Panc1 (cell line): ENCODE measurements at regions not wholly inside any gene's neighbourhood (a gene's known extent, or its start where the extent isn't known, plus 50 kb on each side); places are given as distances from the start of the nearest gene placed in this dataset.

Experiments
- ATAC-seq: fragments of 200-7000 bp; cut with Tn5 transposase; 2 replicates; pipeline ENCODE4 v1.9.1; 2020; ENCODE audit warnings: mild to moderate bottlenecking, moderate library complexity
- BruUV-seq: library from RNA; stranded (reverse); fragments of 400-500 nt; replicated peaks from 2 replicates; lab custom pipeline; 2021; lab: Mats Ljungman, UMichigan
- CTCF ChIA-PET: fragments of 300-600 bp; sonication (Branson Sonifier 250); formaldehyde crosslinking; loops from one replicate; lab custom pipeline; 2022; ENCODE audit warnings: antibody characterized with exemption; lab: Charles Lee
- POLR2A ChIA-PET: fragments of 300-600 bp; sonication (Branson Sonifier 250); formaldehyde crosslinking; loops from one replicate; lab custom pipeline; 2022; ENCODE audit warnings: antibody characterized with exemption; lab: Charles Lee
- DNase-seq: peaks from one replicate; pipeline ENCODE4 v3.0.0-alpha.2; 2010; ENCODE audit warnings: low read depth, low spot score
- H3K27ac ChIP-seq: 2 replicates; pipeline ENCODE4 v1.5.1; 2011; ENCODE audit warnings: mild to moderate bottlenecking, low read length, inconsistent platforms
- H3K27me3 ChIP-seq: fragments of 200-500 bp; sonication (Bioruptor generic); 2 replicates; pipeline ENCODE4 v1.6.0; 2014; ENCODE audit warnings: low read length, inconsistent platforms; ENCODE audit not compliant: control insufficient read depth, insufficient read depth
- H3K36me3 ChIP-seq: fragments of 200-500 bp; sonication (Bioruptor generic); 2 replicates; pipeline ENCODE4 v1.5.1; 2014; ENCODE audit warnings: inconsistent platforms, mild to moderate bottlenecking, low read length, moderate library complexity; ENCODE audit not compliant: control insufficient read depth, insufficient read depth
- H3K4me1 ChIP-seq: 2 replicates; pipeline ENCODE4 v1.5.1; 2011; ENCODE audit warnings: inconsistent platforms, mild to moderate bottlenecking, low read length, moderate library complexity; ENCODE audit not compliant: control insufficient read depth, insufficient read depth
- H3K4me3 ChIP-seq, 2 experiments: 2 replicates each; pipeline ENCODE4 v1.5.1; 2011 to 2012; ENCODE audit warnings: low read depth in 2 of 2, low read length in 2 of 2, mild to moderate bottlenecking in 2 of 2, inconsistent platforms in 1 of 2, moderate library complexity in 1 of 2
- H3K9me3 ChIP-seq: fragments of 200-500 bp; sonication (Bioruptor generic); 2 replicates; pipeline ENCODE4 v1.5.1; 2014; ENCODE audit warnings: low read depth, mild to moderate bottlenecking, inconsistent platforms, low read length, moderate library complexity; ENCODE audit not compliant: control insufficient read depth, insufficient read depth
- POLR2AphosphoS5 ChIP-seq: IDR thresholded peaks from 2 replicates; pipeline ENCODE4 v1.6.1; 2012; ENCODE audit warnings: mild to moderate bottlenecking, low read depth, low read length, moderate library complexity
- SIN3A ChIP-seq: IDR thresholded peaks from 2 replicates; pipeline ENCODE4 v1.6.1; 2012; ENCODE audit warnings: low read depth, mild to moderate bottlenecking, low read length, moderate library complexity, borderline replicate concordance; ENCODE audit not compliant: insufficient read depth
- TCF7L2 ChIP-seq: IDR thresholded peaks from 2 replicates; pipeline ENCODE4 v1.6.1; 2011; ENCODE audit warnings: mild to moderate bottlenecking, low read depth, low read length, inconsistent platforms
- in situ Hi-C: cut with HindIII; loops from 2 replicates; pipeline ENCODE4 v1.10.0; 2016; ENCODE audit warnings: low sequenced_read_pairs, low pct_unique_long_range_greater_than_20kb
- intact Hi-C: fragments of 100-400 bp; cut with micrococcal nuclease; formaldehyde crosslinking; loops from one replicate; pipeline ENCODE4 v1.10.0; 2022; ENCODE audit not compliant: unreplicated experiment
- TF ChIP-seq, protein P1 (sequence below), 2 experiments: IDR thresholded peaks; 2 replicates each; pipeline ENCODE4 v1.6.1; 2011 to 2012; ENCODE audit warnings: low read depth in 2 of 2, control low read depth in 1 of 2, low read length in 1 of 2, mild to moderate bottlenecking in 1 of 2, moderate library complexity in 1 of 2; ENCODE audit not compliant: insufficient read depth in 1 of 2
- TF ChIP-seq, protein P2 (sequence below): fragments of 450-650 bp; IDR thresholded peaks from 2 replicates; pipeline ENCODE4 v1.5.1; 2017; ENCODE audit warnings: mild to moderate bottlenecking

GRCh38 chr2:121059651-121060649 is 225.1 kb downstream of the TFCP2L1 start:
- DNase-seq (no peak), ATAC-seq (no peak; the same call in 1 of the 2 replicates)
- POLR2A ChIA-PET = no interaction called here
- CTCF ChIA-PET = no interaction called here
- Histone ChIP-seq H3K27ac (no peak overlapping the region), H3K4me3 (no peak overlapping the region), H3K4me1 (no peaks in the 10 kb centered on the region), H3K9me3 (no peaks in the 10 kb centered on the region), H3K27me3 (no peaks in the 10 kb centered on the region; the same call in 1 of the 2 replicates), H3K36me3 (no peaks in the 10 kb centered on the region)
- intact Hi-C loops = no loop called here
- BruUV-seq = no TSS peak
- in situ Hi-C loops = no loop called here
- TF ChIP-seq SIN3A (no peak), POLR2AphosphoS5 (no peak), TCF7L2 (no peak)
- TF ChIP-seq, protein P1, sequence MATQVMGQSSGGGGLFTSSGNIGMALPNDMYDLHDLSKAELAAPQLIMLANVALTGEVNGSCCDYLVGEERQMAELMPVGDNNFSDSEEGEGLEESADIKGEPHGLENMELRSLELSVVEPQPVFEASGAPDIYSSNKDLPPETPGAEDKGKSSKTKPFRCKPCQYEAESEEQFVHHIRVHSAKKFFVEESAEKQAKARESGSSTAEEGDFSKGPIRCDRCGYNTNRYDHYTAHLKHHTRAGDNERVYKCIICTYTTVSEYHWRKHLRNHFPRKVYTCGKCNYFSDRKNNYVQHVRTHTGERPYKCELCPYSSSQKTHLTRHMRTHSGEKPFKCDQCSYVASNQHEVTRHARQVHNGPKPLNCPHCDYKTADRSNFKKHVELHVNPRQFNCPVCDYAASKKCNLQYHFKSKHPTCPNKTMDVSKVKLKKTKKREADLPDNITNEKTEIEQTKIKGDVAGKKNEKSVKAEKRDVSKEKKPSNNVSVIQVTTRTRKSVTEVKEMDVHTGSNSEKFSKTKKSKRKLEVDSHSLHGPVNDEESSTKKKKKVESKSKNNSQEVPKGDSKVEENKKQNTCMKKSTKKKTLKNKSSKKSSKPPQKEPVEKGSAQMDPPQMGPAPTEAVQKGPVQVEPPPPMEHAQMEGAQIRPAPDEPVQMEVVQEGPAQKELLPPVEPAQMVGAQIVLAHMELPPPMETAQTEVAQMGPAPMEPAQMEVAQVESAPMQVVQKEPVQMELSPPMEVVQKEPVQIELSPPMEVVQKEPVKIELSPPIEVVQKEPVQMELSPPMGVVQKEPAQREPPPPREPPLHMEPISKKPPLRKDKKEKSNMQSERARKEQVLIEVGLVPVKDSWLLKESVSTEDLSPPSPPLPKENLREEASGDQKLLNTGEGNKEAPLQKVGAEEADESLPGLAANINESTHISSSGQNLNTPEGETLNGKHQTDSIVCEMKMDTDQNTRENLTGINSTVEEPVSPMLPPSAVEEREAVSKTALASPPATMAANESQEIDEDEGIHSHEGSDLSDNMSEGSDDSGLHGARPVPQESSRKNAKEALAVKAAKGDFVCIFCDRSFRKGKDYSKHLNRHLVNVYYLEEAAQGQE (IDR thresholded peaks at IDR 0.05; ENCODE audit: insufficient read depth in 1 of 2, low read depth in 2 of 2, low read length in 1 of 2) = no peak
- TF ChIP-seq, protein P2, sequence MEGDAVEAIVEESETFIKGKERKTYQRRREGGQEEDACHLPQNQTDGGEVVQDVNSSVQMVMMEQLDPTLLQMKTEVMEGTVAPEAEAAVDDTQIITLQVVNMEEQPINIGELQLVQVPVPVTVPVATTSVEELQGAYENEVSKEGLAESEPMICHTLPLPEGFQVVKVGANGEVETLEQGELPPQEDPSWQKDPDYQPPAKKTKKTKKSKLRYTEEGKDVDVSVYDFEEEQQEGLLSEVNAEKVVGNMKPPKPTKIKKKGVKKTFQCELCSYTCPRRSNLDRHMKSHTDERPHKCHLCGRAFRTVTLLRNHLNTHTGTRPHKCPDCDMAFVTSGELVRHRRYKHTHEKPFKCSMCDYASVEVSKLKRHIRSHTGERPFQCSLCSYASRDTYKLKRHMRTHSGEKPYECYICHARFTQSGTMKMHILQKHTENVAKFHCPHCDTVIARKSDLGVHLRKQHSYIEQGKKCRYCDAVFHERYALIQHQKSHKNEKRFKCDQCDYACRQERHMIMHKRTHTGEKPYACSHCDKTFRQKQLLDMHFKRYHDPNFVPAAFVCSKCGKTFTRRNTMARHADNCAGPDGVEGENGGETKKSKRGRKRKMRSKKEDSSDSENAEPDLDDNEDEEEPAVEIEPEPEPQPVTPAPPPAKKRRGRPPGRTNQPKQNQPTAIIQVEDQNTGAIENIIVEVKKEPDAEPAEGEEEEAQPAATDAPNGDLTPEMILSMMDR = no peak

GRCh38 chr2:121061633-121062032 is 223.4 kb downstream of the TFCP2L1 start:
- H3K36me3 ChIP-seq = no peaks in the 10 kb centered on the region
- H3K27ac ChIP-seq = no peak overlapping the region
- BruUV-seq = no TSS peak
- no peak for ATAC-seq
- TF ChIP-seq TCF7L2 (no peak), SIN3A (no peak), POLR2AphosphoS5 (no peak)
- TF ChIP-seq, protein P1 (IDR thresholded peaks at IDR 0.05; ENCODE audit: insufficient read depth in 1 of 2, low read depth in 2 of 2, low read length in 1 of 2) = no peak
- TF ChIP-seq, protein P2 = no peak
- H3K4me3 ChIP-seq = no peak overlapping the region
- in situ Hi-C loops = no loop called here
- CTCF ChIA-PET = no interaction called here
- POLR2A ChIA-PET = interaction anchor here (0.6 kb wide), 1 partner anchor 23 kb away, joined by 3 read pairs; no protein-coding TSS in a partner anchor
- intact Hi-C loops = no loop called here
- H3K9me3 ChIP-seq = no peaks in the 10 kb centered on the region
- no peaks in the 10 kb centered on the region; the same call in 1 of the 2 replicates for H3K27me3 ChIP-seq
- DNase-seq = no peak
- H3K4me1 ChIP-seq = no peaks in the 10 kb centered on the region
